Adipocyte (in vitro differentiated cells): ENCODE measurements at regions not wholly inside any gene's neighbourhood (a gene's known extent, or its start where the extent isn't known, plus 50 kb on each side); places are given as distances from the start of the nearest gene placed in this dataset.
A peak's percentile ranks its signal among the peaks of the same experiment; 100 is the strongest.

Source experiments
- DNase-seq: peaks from one replicate; pipeline ENCODE4 v3.0.0-alpha.2; 2015; ENCODE audit warnings: low read depth
- H3K27me3 ChIP-seq: replicated peaks from 2 replicates; pipeline ENCODE4 v1.7.0; 2013; ENCODE audit warnings: mild to moderate bottlenecking, low read length, moderate library complexity; ENCODE audit not compliant: control insufficient read depth, insufficient read depth
- H3K36me3 ChIP-seq: 2 replicates; pipeline ENCODE4 v1.7.0; 2013; ENCODE audit warnings: low read length, mild to moderate bottlenecking, moderate library complexity; ENCODE audit not compliant: control insufficient read depth, insufficient read depth, severe bottlenecking
- H3K4me1 ChIP-seq: 2 replicates; pipeline ENCODE4 v1.7.0; 2013; ENCODE audit warnings: mild to moderate bottlenecking, low read length, moderate library complexity; ENCODE audit not compliant: control insufficient read depth, insufficient read depth
- H3K4me3 ChIP-seq: 2 replicates; pipeline ENCODE4 v1.7.0; 2013; ENCODE audit warnings: mild to moderate bottlenecking, low read length, moderate library complexity
- H3K9ac ChIP-seq: 2 replicates; pipeline ENCODE4 v1.7.0; 2013; ENCODE audit warnings: mild to moderate bottlenecking, low read length, moderate library complexity
- H3K9me3 ChIP-seq: 2 replicates; pipeline ENCODE4 v1.7.0; 2013; ENCODE audit warnings: mild to moderate bottlenecking, low read length, moderate library complexity; ENCODE audit not compliant: control insufficient read depth

DNA sequence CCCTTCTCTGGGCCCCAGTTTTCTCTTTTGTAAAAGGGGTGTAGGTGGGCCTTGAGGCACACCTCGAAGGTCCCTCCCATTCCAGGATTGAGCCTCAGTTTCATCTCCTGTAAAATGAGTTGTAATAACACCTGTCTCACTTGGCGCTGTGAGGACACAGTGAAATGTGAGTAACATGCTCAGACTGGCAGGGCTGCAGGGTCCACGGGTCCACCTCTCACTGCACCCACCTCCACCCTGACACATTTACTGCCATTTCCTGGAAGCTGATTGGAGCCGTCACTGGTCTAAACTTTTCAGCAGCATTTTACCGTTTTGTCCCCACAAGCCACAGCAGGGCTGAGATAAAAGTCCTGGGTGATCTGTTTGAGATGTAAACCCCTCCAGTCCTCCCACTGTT, 398.0 kb downstream of the PTPRU start:
- no peak overlapping the region for H3K4me3 ChIP-seq
- H3K9ac ChIP-seq, result no peak overlapping the region
- H3K27me3 ChIP-seq, result peaks cover 22% of the 10 kb centered on the region
- H3K9me3 ChIP-seq, result no peaks in the 10 kb centered on the region
- H3K4me1 ChIP-seq, result no peaks in the 10 kb centered on the region
- DNase-seq, result no peak
- H3K36me3 ChIP-seq, result no peaks in the 10 kb centered on the region

DNA sequence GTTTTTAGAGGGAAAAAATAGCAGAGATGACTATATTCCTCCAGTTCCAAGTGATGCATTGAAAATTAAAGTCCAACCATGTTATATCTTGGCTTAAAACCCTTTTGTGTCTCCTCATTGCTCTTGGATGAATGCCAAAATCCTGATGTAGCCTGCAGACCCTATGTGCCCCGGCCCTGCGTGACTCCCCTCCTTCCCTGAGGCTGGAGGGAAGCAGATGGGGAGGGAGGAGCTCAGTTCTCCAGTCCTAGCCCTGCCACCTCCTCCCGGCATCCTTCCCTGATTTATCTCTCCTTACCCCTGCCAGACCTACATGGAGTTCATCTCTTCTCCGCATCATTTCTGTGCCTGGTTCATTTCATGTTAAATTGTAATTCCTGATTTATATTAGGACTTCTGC, 397.4 kb downstream of the PTPRU start:
- Histone ChIP-seq H3K27me3 (peaks cover 22% of the 10 kb centered on the region), H3K36me3 (no peaks in the 10 kb centered on the region), H3K9me3 (no peaks in the 10 kb centered on the region), H3K4me3 (no peak overlapping the region), H3K4me1 (no peaks in the 10 kb centered on the region), H3K9ac (no peak overlapping the region)
- no peak for DNase-seq

DNA sequence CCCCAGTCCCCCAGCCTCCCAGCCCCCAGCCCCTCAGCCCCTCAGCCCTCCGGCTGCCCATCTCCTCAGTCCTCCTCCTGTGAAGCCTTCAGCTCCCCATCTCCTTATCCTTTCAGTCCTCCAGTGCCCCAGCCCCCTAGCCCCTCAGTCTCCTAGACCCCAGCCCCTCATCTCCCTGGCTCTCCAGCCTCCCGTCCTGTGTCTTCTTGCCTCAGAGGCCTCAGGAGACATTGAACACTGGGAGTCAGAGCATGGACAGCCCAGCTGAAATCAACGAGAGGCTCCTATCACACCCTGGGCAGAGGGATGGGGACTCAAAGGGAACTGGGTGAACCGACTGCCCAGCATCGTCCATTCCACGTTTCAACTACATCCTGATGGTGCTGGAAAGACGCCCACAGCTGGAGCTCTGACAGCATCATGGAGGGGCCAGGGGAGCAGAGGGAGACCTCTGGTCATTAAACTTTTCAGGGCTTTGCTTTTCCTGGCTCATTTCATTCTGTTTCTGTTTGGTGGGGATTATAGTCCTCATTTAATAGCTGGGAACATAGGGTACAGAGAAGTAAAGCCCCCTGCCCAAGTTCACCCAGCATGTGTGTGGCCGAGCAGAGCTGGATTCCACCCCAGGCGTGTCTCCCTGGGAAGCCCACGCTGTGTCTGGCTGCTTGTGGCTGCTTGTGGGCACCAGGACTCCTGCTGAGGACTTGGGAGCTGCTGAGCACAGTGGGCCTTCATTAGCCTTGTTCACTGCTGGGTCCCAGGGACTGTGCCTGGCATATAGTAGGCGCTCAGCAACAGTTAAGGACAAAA, 396.7 kb downstream of the PTPRU start:
- H3K9ac ChIP-seq, result no peak overlapping the region
- H3K36me3 ChIP-seq, result no peaks in the 10 kb centered on the region
- H3K27me3 ChIP-seq, result peaks cover 22% of the 10 kb centered on the region
- H3K9me3 ChIP-seq, result peaks cover 2% of the 10 kb centered on the region
- H3K4me3 ChIP-seq, result no peak overlapping the region
- no peak for DNase-seq
- H3K4me1 ChIP-seq, result no peaks in the 10 kb centered on the region

DNA sequence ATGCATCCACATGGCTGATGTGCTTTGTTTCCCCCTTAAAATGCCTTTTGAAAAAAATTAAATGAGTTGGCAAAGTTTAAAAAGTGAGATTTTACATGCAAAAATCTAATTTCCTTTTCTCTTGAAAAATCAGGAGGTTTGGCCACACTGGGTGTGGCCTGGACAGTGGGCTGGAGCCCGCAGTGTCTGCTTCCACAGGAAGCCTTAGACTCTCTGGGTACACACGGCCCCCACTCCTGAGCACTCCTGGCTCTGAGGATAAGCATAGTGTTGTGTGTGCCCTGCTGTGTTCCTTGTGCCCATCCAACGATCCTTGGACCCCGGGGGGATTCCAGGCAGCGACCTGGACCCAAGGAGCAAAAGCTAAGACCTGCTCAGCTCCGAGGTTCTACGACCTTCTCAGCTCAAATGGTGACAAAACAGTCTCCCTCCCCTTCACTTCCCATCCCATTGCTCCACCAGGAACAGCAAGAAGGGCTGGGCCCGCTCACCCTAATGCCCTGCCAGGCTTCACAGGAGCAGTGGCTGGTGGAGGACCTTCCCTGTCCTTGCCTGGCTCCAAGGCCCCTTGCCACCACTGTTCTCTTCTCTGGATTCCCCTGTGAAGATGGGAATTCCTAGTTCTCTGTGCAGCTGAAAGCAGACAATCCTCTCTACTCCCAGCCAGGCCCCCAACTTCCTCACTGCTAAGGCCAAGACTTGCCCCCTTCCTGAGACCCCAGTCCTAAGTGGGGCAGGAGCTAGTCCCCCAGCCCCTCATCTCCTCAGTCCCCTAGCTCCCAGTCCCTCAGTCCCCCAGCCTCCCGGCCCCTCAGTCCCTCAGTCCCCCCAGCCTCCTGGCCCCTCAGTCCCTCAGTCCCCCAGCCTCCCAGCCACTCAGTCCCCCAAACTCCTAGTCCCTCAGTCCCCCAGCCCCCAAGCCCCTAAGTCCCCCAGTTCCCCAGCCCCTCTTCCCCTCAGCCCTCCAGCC, 395.8 kb downstream of the PTPRU start:
- Histone ChIP-seq H3K36me3 (no peaks in the 10 kb centered on the region), H3K27me3 (peaks cover 22% of the 10 kb centered on the region), H3K4me3 (no peak overlapping the region), H3K9ac (no peak overlapping the region), H3K9me3 (peaks cover 5% of the 10 kb centered on the region), H3K4me1 (no peaks in the 10 kb centered on the region)
- no peak for DNase-seq

DNA sequence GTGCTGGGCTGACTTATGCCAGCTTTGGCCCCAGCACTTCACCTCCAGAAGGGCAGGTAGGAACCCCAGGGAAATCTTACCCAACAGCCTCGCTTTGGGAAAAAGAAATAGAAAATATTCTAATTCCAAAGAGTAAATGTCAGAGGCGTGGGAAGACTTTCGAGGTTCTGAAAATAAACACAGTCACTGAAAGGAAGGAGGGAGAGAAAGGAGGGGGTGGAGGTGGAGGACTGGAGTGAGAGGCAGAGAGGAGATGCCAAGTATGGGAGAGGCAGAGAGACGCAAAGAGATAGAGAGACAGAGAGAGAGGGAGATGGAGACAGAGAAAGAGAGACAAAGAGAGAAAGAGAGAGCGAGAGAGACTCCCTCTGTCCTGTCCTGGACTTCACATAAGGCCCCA, 395.0 kb downstream of the PTPRU start:
- Histone ChIP-seq H3K9ac (no peak overlapping the region), H3K4me1 (no peaks in the 10 kb centered on the region), H3K36me3 (no peaks in the 10 kb centered on the region), H3K4me3 (no peak overlapping the region), H3K9me3 (peaks cover 5% of the 10 kb centered on the region), H3K27me3 (peaks cover 22% of the 10 kb centered on the region)
- peak; percentile 57 for DNase-seq

DNA sequence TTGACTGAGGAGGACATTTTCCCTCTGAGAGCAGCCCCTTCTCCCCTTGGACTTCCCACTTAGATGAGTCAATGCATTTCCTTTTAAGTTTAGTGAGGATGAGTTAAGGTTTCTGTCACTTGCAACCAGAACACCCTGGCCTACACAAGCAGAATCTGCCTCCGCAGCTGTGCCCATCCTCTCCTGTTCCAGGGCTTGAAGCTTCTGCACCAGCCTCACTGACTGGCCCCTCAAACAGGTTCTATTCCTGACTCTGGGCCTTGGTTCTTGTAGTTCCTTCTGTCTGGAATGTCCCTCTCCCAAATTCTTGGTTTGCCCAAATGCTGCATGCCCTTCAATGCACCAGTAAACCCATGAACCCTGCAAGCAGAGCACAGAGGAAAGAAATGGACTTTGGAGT, 394.4 kb downstream of the PTPRU start:
- DNase-seq, result no peak
- no peaks in the 10 kb centered on the region for H3K4me1 ChIP-seq
- no peak overlapping the region for H3K4me3 ChIP-seq

DNA sequence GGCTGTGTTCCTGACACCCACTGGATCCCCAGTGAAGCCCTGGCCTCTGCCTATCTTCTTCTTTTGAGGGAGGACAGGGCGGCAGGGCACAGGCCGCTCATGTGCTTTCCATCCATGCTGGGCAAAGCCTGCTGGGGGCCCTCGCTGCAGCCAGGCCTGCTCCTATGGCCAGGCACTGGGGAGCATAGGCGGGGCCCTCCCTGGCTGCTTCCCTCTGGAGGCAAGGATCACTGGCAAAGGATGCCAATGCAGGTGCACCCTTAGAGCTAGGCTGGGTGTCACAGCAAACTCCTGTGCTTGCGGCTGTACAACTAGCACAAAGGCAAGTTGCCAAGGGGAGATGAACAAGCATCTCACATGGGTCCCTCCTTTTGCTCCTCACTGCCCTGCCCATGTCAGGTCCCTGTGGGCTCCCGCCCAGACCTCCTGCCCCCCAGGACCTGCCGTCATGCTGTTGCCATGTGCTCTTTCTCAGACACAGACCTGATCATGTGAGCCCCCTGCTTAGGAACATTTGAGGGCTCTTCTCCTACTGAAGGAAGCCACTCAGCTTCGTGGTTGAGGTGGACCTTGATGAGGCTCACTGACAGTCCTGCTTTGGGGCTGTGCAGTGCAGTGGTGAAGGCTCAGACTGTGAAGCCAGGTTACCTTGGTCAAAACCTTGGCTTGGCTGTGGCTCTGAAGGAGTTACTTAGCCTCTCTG, 393.6 kb downstream of the PTPRU start:
- no peak overlapping the region for H3K4me3 ChIP-seq
- H3K4me1 ChIP-seq, result no peaks in the 10 kb centered on the region
- no peaks in the 10 kb centered on the region for H3K36me3 ChIP-seq
- H3K9ac ChIP-seq, result no peak overlapping the region
- DNase-seq, result no peak
- H3K9me3 ChIP-seq, result peaks cover 5% of the 10 kb centered on the region
- H3K27me3 ChIP-seq, result peaks cover 23% of the 10 kb centered on the region

More for the DNA sequence above, 394.4 kb downstream of the PTPRU start:
- no peak overlapping the region for H3K9ac ChIP-seq
- peaks cover 23% of the 10 kb centered on the region for H3K27me3 ChIP-seq
- H3K9me3 ChIP-seq, result peaks cover 5% of the 10 kb centered on the region
- no peaks in the 10 kb centered on the region for H3K36me3 ChIP-seq

DNA sequence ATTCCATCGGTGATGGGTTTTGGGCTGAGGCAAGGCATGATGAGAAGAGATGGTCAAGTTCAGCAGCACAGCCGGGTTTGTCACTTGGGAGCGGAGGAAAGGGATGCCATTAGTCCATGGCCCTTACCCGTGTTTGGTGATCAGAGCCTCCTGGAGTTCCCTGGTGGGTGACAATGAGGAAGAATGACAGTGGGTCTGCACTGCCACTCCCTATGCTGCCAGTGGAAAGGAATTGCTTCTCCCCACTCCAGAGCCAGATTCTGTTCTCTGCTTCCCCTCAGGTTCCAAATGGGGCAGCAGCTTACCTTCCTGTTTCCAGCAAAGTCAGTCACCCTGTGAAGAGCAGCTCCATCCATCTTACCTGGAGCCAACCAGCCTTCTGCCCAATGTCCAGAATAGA, 393.1 kb downstream of the PTPRU start:
- Histone ChIP-seq H3K9ac (no peak overlapping the region), H3K36me3 (no peaks in the 10 kb centered on the region), H3K9me3 (peaks cover 5% of the 10 kb centered on the region), H3K4me1 (no peaks in the 10 kb centered on the region), H3K4me3 (no peak overlapping the region), H3K27me3 (peaks cover 18% of the 10 kb centered on the region)
- DNase-seq, result no peak

DNA sequence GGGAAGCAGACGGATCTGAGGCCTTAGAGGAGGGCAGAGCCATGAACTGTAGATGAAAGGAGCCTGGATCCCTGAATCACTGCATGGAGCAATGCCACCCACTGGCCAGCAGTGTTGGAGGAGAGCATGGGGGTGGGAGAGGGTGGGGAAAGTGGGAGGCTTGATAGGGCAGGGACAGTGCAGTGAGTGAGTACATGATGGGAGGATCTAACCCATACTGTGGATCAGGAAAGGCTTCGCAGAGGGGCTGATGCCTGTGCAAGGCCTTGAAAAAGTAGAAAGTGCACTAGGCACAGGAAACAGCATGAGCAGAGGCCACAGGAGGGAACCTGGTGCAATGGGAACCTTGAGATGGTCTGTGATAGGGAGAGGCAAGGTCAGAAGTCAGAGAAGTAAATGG, 391.9 kb downstream of the PTPRU start:
- no peak for DNase-seq
- Histone ChIP-seq H3K36me3 (no peaks in the 10 kb centered on the region), H3K9ac (no peak overlapping the region)

DNA sequence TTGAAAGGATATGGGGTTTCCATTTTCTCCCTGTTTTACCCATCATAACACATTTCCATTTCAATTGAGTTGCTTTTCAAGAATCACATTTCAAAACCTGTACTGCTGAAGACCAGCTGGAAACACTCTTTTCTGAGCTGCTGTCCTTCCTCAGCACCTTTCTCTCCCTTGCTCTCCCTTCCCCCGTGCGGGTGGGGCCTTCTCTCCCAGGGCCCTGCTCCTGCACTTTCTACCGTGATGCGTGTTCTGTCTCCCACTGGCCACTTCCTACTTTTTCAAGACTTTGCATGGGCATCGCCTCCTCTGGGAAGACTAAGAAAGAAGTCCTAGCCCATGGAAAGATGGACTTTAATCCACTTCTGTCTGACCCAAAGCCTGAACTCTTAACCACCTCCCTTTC, 390.4 kb downstream of the PTPRU start:
- no peaks in the 10 kb centered on the region for H3K4me1 ChIP-seq
- H3K9ac ChIP-seq, result no peak overlapping the region
- H3K27me3 ChIP-seq, result peaks cover 10% of the 10 kb centered on the region
- H3K4me3 ChIP-seq, result no peak overlapping the region
- H3K9me3 ChIP-seq, result peaks cover 5% of the 10 kb centered on the region
- H3K36me3 ChIP-seq, result no peaks in the 10 kb centered on the region
- no peak for DNase-seq

More for the DNA sequence above, 391.9 kb downstream of the PTPRU start:
- H3K4me1 ChIP-seq, result no peaks in the 10 kb centered on the region
- H3K9me3 ChIP-seq, result peaks cover 5% of the 10 kb centered on the region
- H3K27me3 ChIP-seq, result peaks cover 8% of the 10 kb centered on the region
- no peak overlapping the region for H3K4me3 ChIP-seq

DNA sequence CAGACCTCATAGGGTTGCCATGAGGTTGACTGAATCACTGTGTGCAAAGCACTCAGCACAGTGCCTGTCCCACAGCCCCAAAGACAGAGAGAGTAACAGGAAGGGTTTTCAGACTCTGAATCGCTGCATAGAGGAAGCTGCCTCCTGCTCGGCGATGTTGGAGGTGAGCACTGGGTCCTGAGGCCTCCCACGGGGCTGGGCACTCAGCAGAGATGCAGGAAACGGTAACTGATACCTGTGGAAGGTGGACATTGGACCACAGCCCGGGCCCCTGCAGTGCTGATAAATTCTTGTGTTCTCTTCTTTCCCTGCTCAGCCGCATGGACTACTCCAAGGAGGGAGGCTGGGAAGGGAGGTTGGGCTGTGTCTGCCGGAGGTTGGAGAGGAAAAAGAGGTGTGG, 389.7 kb downstream of the PTPRU start:
- peaks cover 5% of the 10 kb centered on the region for H3K9me3 ChIP-seq
- no peak for DNase-seq
- no peak overlapping the region for H3K9ac ChIP-seq
- H3K27me3 ChIP-seq, result peaks cover 10% of the 10 kb centered on the region
- no peaks in the 10 kb centered on the region for H3K36me3 ChIP-seq
- H3K4me3 ChIP-seq, result no peak overlapping the region
- no peaks in the 10 kb centered on the region for H3K4me1 ChIP-seq
